IMR-90 (cell line): ENCODE measurements at regions not wholly inside any gene's neighbourhood (a gene's known extent, or its start where the extent isn't known, plus 50 kb on each side); places are given as distances from the start of the nearest gene placed in this dataset.
A peak's percentile ranks its signal among the peaks of the same experiment; 100 is the strongest.

Experiments
- ATAC-seq: fragments of 200-7000 bp; cut with Tn5 transposase; 2 replicates; pipeline ENCODE4 v1.9.1; 2020; ENCODE audit warnings: low read depth, mild to moderate bottlenecking, moderate library complexity
- BruUV-seq: library from RNA; stranded (reverse); fragments of 400-500 nt; replicated peaks from 2 replicates; lab custom pipeline; 2021; lab: Mats Ljungman, UMichigan
- CTCF ChIA-PET: fragments of 300-600 bp; formaldehyde crosslinking; extraction: SDS; loops from one replicate; lab custom pipeline; 2021; ENCODE audit warnings: antibody characterized with exemption; lab: Yijun Ruan, JAX
- POLR2A ChIA-PET: fragments of 300-600 bp; sonication (Branson Sonifier 250); formaldehyde crosslinking; loops from one replicate; lab custom pipeline; 2022; ENCODE audit warnings: antibody characterized with exemption; ENCODE audit not compliant: unreplicated experiment; lab: Charles Lee
- DNase-seq: peaks from one replicate; pipeline ENCODE4 v3.0.0; 2013
- H2AFZ ChIP-seq: replicated peaks from 2 replicates; pipeline ENCODE3; 2013; ENCODE audit warnings: low read length, mild to moderate bottlenecking; ENCODE audit not compliant: poor library complexity
- H2AK5ac ChIP-seq: 2 replicates; pipeline ENCODE4 v1.6.1; 2013; ENCODE audit warnings: low read depth, low read length, inconsistent platforms
- H2AK9ac ChIP-seq: replicated peaks from 2 replicates; pipeline ENCODE3; 2013; ENCODE audit warnings: mild to moderate bottlenecking, low read depth, low read length, moderate library complexity; ENCODE audit not compliant: poor library complexity
- H2BK120ac ChIP-seq: 2 replicates; pipeline ENCODE4 v1.6.1; 2013; ENCODE audit warnings: low read depth, low read length, inconsistent platforms
- H2BK15ac ChIP-seq: 3 replicates; pipeline ENCODE4 v1.6.1; 2013; ENCODE audit warnings: low read depth, low read length, inconsistent platforms
- H2BK20ac ChIP-seq: 2 replicates; pipeline ENCODE4 v1.6.1; 2013; ENCODE audit warnings: low read depth, mild to moderate bottlenecking, inconsistent platforms, low read length, moderate library complexity
- H2BK5ac ChIP-seq: 2 replicates; pipeline ENCODE4 v1.6.1; 2013; ENCODE audit warnings: mild to moderate bottlenecking, low read depth, low read length, inconsistent platforms; ENCODE audit not compliant: poor library complexity, severe bottlenecking
- H3K14ac ChIP-seq: replicated peaks from 2 replicates; pipeline ENCODE4 v1.6.1; 2013; ENCODE audit warnings: low read depth, low read length, inconsistent platforms
- H3K18ac ChIP-seq: 2 replicates; pipeline ENCODE4 v1.6.1; 2013; ENCODE audit warnings: low read depth, low read length, control low read depth
- H3K23ac ChIP-seq: 2 replicates; pipeline ENCODE4 v1.6.1; 2013; ENCODE audit warnings: low read depth, low read length, inconsistent platforms
- H3K27ac ChIP-seq: 2 replicates; pipeline ENCODE4 v1.5.1; 2013; ENCODE audit warnings: mild to moderate bottlenecking, control low read depth, low read length; ENCODE audit not compliant: insufficient read depth
- H3K27me3 ChIP-seq: 2 replicates; pipeline ENCODE4 v1.6.1; 2013; ENCODE audit warnings: low read length; ENCODE audit not compliant: control insufficient read depth, insufficient read depth
- H3K36me3 ChIP-seq: 2 replicates; pipeline ENCODE4 v1.6.1; 2013; ENCODE audit warnings: low read length, mixed read lengths; ENCODE audit not compliant: control insufficient read depth, insufficient read depth
- H3K4ac ChIP-seq: 2 replicates; pipeline ENCODE4 v1.6.1; 2013; ENCODE audit warnings: low read depth, low read length, inconsistent platforms
- H3K4me1 ChIP-seq: 2 replicates; pipeline ENCODE4 v1.6.1; 2013; ENCODE audit warnings: low read length, mixed read lengths; ENCODE audit not compliant: control insufficient read depth, insufficient read depth
- H3K4me2 ChIP-seq: 2 replicates; pipeline ENCODE4 v1.6.1; 2013; ENCODE audit warnings: low read depth, mild to moderate bottlenecking, control low read depth, low read length, moderate library complexity
- H3K4me3 ChIP-seq: 2 replicates; pipeline ENCODE4 v1.5.1; 2013; ENCODE audit warnings: low read depth, mild to moderate bottlenecking, control low read depth, low read length, moderate library complexity; ENCODE audit not compliant: insufficient read depth
- H3K56ac ChIP-seq: 2 replicates; pipeline ENCODE4 v1.6.1; 2013; ENCODE audit warnings: low read length, inconsistent platforms; ENCODE audit not compliant: insufficient read depth; ENCODE audit errors: extremely low read depth
- H3K79me1 ChIP-seq, 2 experiments: 2 replicates each; pipeline ENCODE4 v1.6.1; 2013; ENCODE audit warnings: low read length in 2 of 2, inconsistent platforms in 1 of 2, low read depth in 1 of 2
- H3K9ac ChIP-seq: 2 replicates; pipeline ENCODE4 v1.6.1; 2013; ENCODE audit warnings: low read depth, low read length, control low read depth
- H3K9me1 ChIP-seq: 2 replicates; pipeline ENCODE4 v1.6.1; 2013; ENCODE audit warnings: low read length, inconsistent platforms; ENCODE audit not compliant: insufficient read depth
- H3K9me3 ChIP-seq: 2 replicates; pipeline ENCODE4 v1.6.1; 2013; ENCODE audit warnings: low read length; ENCODE audit not compliant: control insufficient read depth, insufficient read depth
- H4K20me1 ChIP-seq: 2 replicates; pipeline ENCODE4 v1.6.1; 2013; ENCODE audit warnings: low read length, inconsistent platforms; ENCODE audit not compliant: insufficient read depth
- H4K5ac ChIP-seq: 2 replicates; pipeline ENCODE4 v1.6.1; 2013; ENCODE audit warnings: mild to moderate bottlenecking, low read depth, low read length, control low read depth
- H4K8ac ChIP-seq, 2 experiments: 2 replicates each; pipeline ENCODE4 v1.6.1; 2013; ENCODE audit warnings: low read depth in 2 of 2, low read length in 2 of 2, control low read depth in 1 of 2, inconsistent platforms in 1 of 2
- H4K91ac ChIP-seq: 2 replicates; pipeline ENCODE4 v1.6.1; 2013; ENCODE audit warnings: low read depth, low read length, inconsistent platforms; ENCODE audit not compliant: insufficient read depth
- FOS ChIP-seq: fragments of 150-350 bp; IDR thresholded peaks from 2 replicates; pipeline ENCODE4 v1.6.1; 2016; ENCODE audit warnings: low read depth, low read length
- MAZ ChIP-seq: IDR thresholded peaks from 2 replicates; pipeline ENCODE4 v1.6.1; 2012; ENCODE audit warnings: low read depth, mild to moderate bottlenecking, low read length, improper control_type of control experiment, moderate library complexity, borderline replicate concordance
- POLR2A ChIP-seq: IDR thresholded peaks from 2 replicates; pipeline ENCODE4 v1.6.1; 2012; ENCODE audit warnings: mild to moderate bottlenecking, low read depth, low read length
- WGBS, 2 experiments: methylation state at CpG; one replicate each; pipeline versions ENCODE4 v1.1.5 to v1.1.7; 2013; ENCODE audit warnings: missing lambda C conversion rate in 2 of 2; ENCODE audit not compliant: insufficient read length in 1 of 2; ENCODE audit errors: extremely low coverage in 2 of 2; 5-methylcytosine and 5-hydroxymethylcytosine counted together
- dilution Hi-C: fragments of 300-500 bp; cut with HindIII; formaldehyde crosslinking; loops from one replicate; pipeline ENCODE4 v1.14.3; 2018; ENCODE audit warnings: low sequenced_read_pairs; ENCODE audit not compliant: unreplicated experiment
- in situ Hi-C: fragments of 300-500 bp; cut with MboI; formaldehyde crosslinking; loops from 3 replicates; pipeline ENCODE4 v1.14.3; 2019; ENCODE audit warnings: low sequenced_read_pairs, inconsistent platforms, mixed read lengths
- intact Hi-C: fragments of 100-400 bp; cut with micrococcal nuclease; formaldehyde crosslinking; loops from 2 replicates; pipeline ENCODE4 v1.10.0; 2022
- TF ChIP-seq, protein P1 (sequence below): fragments of 150-350 bp; IDR thresholded peaks from 2 replicates; pipeline ENCODE4 v1.6.1; 2016; ENCODE audit warnings: low read depth, mild to moderate bottlenecking, low read length, moderate library complexity, borderline replicate concordance

- no peak overlapping the region for H3K27ac ChIP-seq
- H3K27me3 ChIP-seq = no peaks in the 10 kb centered on the region
- H3K56ac ChIP-seq = no peak overlapping the region
- no peak overlapping the region for H2AK5ac ChIP-seq
- H4K8ac ChIP-seq = no peak overlapping the region
- no peak overlapping the region for H3K4me3 ChIP-seq
- H2BK15ac ChIP-seq = no peak overlapping the region
- dilution Hi-C loops = no loop called here
- H3K23ac ChIP-seq = no peak overlapping the region
- H3K4me2 ChIP-seq = no peak overlapping the region
- H4K20me1 ChIP-seq = no peaks in the 10 kb centered on the region
- no peak for TF ChIP-seq FOS
- TF ChIP-seq, protein P1, sequence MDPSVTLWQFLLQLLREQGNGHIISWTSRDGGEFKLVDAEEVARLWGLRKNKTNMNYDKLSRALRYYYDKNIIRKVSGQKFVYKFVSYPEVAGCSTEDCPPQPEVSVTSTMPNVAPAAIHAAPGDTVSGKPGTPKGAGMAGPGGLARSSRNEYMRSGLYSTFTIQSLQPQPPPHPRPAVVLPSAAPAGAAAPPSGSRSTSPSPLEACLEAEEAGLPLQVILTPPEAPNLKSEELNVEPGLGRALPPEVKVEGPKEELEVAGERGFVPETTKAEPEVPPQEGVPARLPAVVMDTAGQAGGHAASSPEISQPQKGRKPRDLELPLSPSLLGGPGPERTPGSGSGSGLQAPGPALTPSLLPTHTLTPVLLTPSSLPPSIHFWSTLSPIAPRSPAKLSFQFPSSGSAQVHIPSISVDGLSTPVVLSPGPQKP = no peak
- no peak for TF ChIP-seq MAZ
- TF ChIP-seq POLR2A = no peak
- H3K14ac ChIP-seq = no peak overlapping the region
- peaks cover 10% of the 10 kb centered on the region for H3K9me3 ChIP-seq
- no TSS peak for BruUV-seq
- H3K9me1 ChIP-seq = no peaks in the 10 kb centered on the region
- no peak overlapping the region for H3K18ac ChIP-seq
- POLR2A ChIA-PET = no interaction called here
- CTCF ChIA-PET = no interaction called here
- H3K4me1 ChIP-seq = no peaks in the 10 kb centered on the region
- H2BK20ac ChIP-seq = no peak overlapping the region
- intact Hi-C loops = no loop called here
- no peak overlapping the region for H2BK5ac ChIP-seq
- no peak overlapping the region for H2BK120ac ChIP-seq
- no peak overlapping the region for H2AFZ ChIP-seq
- 68% methylated on average over 3 of the region's 4 CpGs; no CpG with 5 or more reads in 1 of the 2 experiments for WGBS, 2 experiments
- no peaks in the 10 kb centered on the region for H3K79me1 ChIP-seq
- DNase-seq (peak; percentile 36), ATAC-seq (peak; percentile 29; the same call in 1 of the 2 replicates)
- H3K36me3 ChIP-seq = no peaks in the 10 kb centered on the region
- in situ Hi-C loops = no loop called here
- no peak overlapping the region for H4K5ac ChIP-seq
- no peak overlapping the region for H3K4ac ChIP-seq
- H4K91ac ChIP-seq = no peak overlapping the region
- no peak overlapping the region for H2AK9ac ChIP-seq
- no peak overlapping the region for H3K9ac ChIP-seq
Measured at GRCh38 chr4:154124539-154125255, 335.8 kb upstream of the SFRP2 start.
